ENCODE measurements at regions not wholly inside any gene's neighbourhood (a gene's known extent, or its start where the extent isn't known, plus 50 kb on each side); places are given as distances from the start of the nearest gene placed in this dataset.

GRCh38 chr2:216284708-216285107 is 87.6 kb downstream of the MARCHF4 start:
- no peak overlapping the region for H3K27ac Mint-ChIP-seq (ENCODE audit: unreplicated experiment)
- no TSS peak for BruUV-seq (replicated peaks)
- no peak for TF ChIP-seq CTCF (IDR thresholded peaks at IDR 0.05; ENCODE audit: unreplicated experiment)
- H3K9me3 Mint-ChIP-seq (ENCODE audit: low read depth, unreplicated experiment): no peaks in the 10 kb centered on the region
- intact Hi-C loops (cut with micrococcal nuclease; ENCODE audit: unreplicated experiment): no loop called here
- H3K4me3 Mint-ChIP-seq (ENCODE audit: low read depth, unreplicated experiment): no peak overlapping the region
- DNase-seq: no peak
- H3K27me3 Mint-ChIP-seq (ENCODE audit: unreplicated experiment): peaks cover 40% of the 10 kb centered on the region
- no peaks in the 10 kb centered on the region for H3K36me3 Mint-ChIP-seq (ENCODE audit: insufficient read depth, unreplicated experiment)
- CTCF ChIA-PET: interaction anchor here (0.6 to 0.8 kb wide), 2 partner anchors 16 to 36 kb away, joined by 3 to 4 read pairs; no protein-coding TSS in a partner anchor
- H3K4me1 Mint-ChIP-seq (ENCODE audit: low read depth, unreplicated experiment): no peaks in the 10 kb centered on the region

- H3K4me3 Mint-ChIP-seq (ENCODE audit: low read depth, unreplicated experiment): no peak overlapping the region
- peaks cover 54% of the 10 kb centered on the region for H3K27me3 Mint-ChIP-seq (ENCODE audit: unreplicated experiment)
- H3K9me3 Mint-ChIP-seq (ENCODE audit: low read depth, unreplicated experiment): no peaks in the 10 kb centered on the region
- DNase-seq: peak; percentile 38
- no TSS peak for BruUV-seq (replicated peaks)
- CTCF ChIA-PET: no interaction called here
- no peak overlapping the region for H3K27ac Mint-ChIP-seq (ENCODE audit: unreplicated experiment)
- H3K4me1 Mint-ChIP-seq (ENCODE audit: low read depth, unreplicated experiment): no peaks in the 10 kb centered on the region
- intact Hi-C loops (cut with micrococcal nuclease; ENCODE audit: unreplicated experiment): no loop called here
- TF ChIP-seq CTCF (IDR thresholded peaks at IDR 0.05; ENCODE audit: unreplicated experiment): no peak
- H3K36me3 Mint-ChIP-seq (ENCODE audit: insufficient read depth, unreplicated experiment): no peaks in the 10 kb centered on the region
These were observed 89.0 kb downstream of the MARCHF4 start for GRCh38 chr2:216283038-216283900.

GRCh38 chr2:216281876-216282275 is 90.4 kb downstream of the MARCHF4 start:
- BruUV-seq (replicated peaks): no TSS peak
- H3K4me1 Mint-ChIP-seq (ENCODE audit: low read depth, unreplicated experiment): no peaks in the 10 kb centered on the region
- H3K9me3 Mint-ChIP-seq (ENCODE audit: low read depth, unreplicated experiment): no peaks in the 10 kb centered on the region
- DNase-seq: no peak
- H3K27ac Mint-ChIP-seq (ENCODE audit: unreplicated experiment): no peak overlapping the region
- intact Hi-C loops (cut with micrococcal nuclease; ENCODE audit: unreplicated experiment): no loop called here
- CTCF ChIA-PET: no interaction called here
- no peaks in the 10 kb centered on the region for H3K36me3 Mint-ChIP-seq (ENCODE audit: insufficient read depth, unreplicated experiment)
- H3K27me3 Mint-ChIP-seq (ENCODE audit: unreplicated experiment): peaks cover 68% of the 10 kb centered on the region
- no peak overlapping the region for H3K4me3 Mint-ChIP-seq (ENCODE audit: low read depth, unreplicated experiment)
- no peak for TF ChIP-seq CTCF (IDR thresholded peaks at IDR 0.05; ENCODE audit: unreplicated experiment)

- DNase-seq: no peak
- intact Hi-C loops (cut with micrococcal nuclease; ENCODE audit: unreplicated experiment): no loop called here
- Mint-ChIP-seq H3K36me3 (ENCODE audit: insufficient read depth, unreplicated experiment) (no peaks in the 10 kb centered on the region), H3K4me3 (ENCODE audit: low read depth, unreplicated experiment) (no peak overlapping the region), H3K27ac (ENCODE audit: unreplicated experiment) (no peak overlapping the region), H3K4me1 (ENCODE audit: low read depth, unreplicated experiment) (no peaks in the 10 kb centered on the region), H3K9me3 (ENCODE audit: low read depth, unreplicated experiment) (no peaks in the 10 kb centered on the region), H3K27me3 (ENCODE audit: unreplicated experiment) (peaks cover 74% of the 10 kb centered on the region)
- no peak for TF ChIP-seq CTCF (IDR thresholded peaks at IDR 0.05; ENCODE audit: unreplicated experiment)
- CTCF ChIA-PET: interaction anchor here (0.7 kb wide), 1 partner anchor 49 kb away, joined by 5 read pairs; no protein-coding TSS in a partner anchor
- BruUV-seq (replicated peaks): no TSS peak
These were observed 91.0 kb downstream of the MARCHF4 start for GRCh38 chr2:216281316-216281715.
